Tibial artery (tissue), 4 donors: ENCODE measurements at regions not wholly inside any gene's neighbourhood (a gene's known extent, or its start where the extent isn't known, plus 50 kb on each side); places are given as distances from the start of the nearest gene placed in this dataset.

Experiments
- DNase-seq, 2 donors: peaks; one replicate each; pipeline ENCODE4 v3.0.0-alpha.2; 2019
- H3K27ac ChIP-seq, 2 donors: fragments of 200-600 bp; sonication (generic) in 1 of 2; 1 replicate in 1 of 2; 2 replicates in 1 of 2; pipeline ENCODE4 v1.5.1; 2018 to 2019; ENCODE audit warnings: mild to moderate bottlenecking in 1 of 2
- H3K27me3 ChIP-seq, 2 donors: fragments of 200-600 bp; sonication (generic) in 1 of 2; one replicate each; pipeline versions ENCODE4 v1.5.1 to v1.6.0; 2016 to 2019
- H3K36me3 ChIP-seq, 3 donors: fragments of 200-600 bp; sonication (generic) in 2 of 3; one replicate each; pipeline ENCODE4 v1.5.1; 2016 to 2019; ENCODE audit warnings: mild to moderate bottlenecking in 2 of 3
- H3K4me1 ChIP-seq, 4 donors: fragments of 200-600 bp; sonication (generic) in 2 of 4; 1 replicate in 3 of 4; 2 replicates in 1 of 4; pipeline ENCODE4 v1.5.1; 2016 to 2019
- H3K4me3 ChIP-seq, 2 donors: fragments of 200-600 bp; sonication (generic) in 1 of 2; 1 replicate in 1 of 2; 2 replicates in 1 of 2; pipeline ENCODE4 v1.5.1; 2018 to 2019; ENCODE audit warnings: mild to moderate bottlenecking in 2 of 2
- H3K9me3 ChIP-seq, 3 donors: fragments of 200-600 bp; sonication (generic) in 1 of 3; one replicate each; pipeline ENCODE4 v1.5.1; 2016 to 2019
- intact Hi-C: fragments of 100-400 bp; cut with DNase I; formaldehyde crosslinking; loops from one replicate; pipeline ENCODE4 v1.15.0; 2023; ENCODE audit warnings: low total_unique reads
- TF ChIP-seq, protein P1 (sequence below), 2 experiments: fragments of 200-600 bp in 1 of 2; fragments of 450-650 bp in 1 of 2; IDR thresholded peaks; one replicate each; pipeline ENCODE4 v1.5.1; 2017 to 2019; ENCODE audit warnings: antibody characterized with exemption in 2 of 2, mild to moderate bottlenecking in 1 of 2, moderate library complexity in 1 of 2

- TF ChIP-seq, protein P1, sequence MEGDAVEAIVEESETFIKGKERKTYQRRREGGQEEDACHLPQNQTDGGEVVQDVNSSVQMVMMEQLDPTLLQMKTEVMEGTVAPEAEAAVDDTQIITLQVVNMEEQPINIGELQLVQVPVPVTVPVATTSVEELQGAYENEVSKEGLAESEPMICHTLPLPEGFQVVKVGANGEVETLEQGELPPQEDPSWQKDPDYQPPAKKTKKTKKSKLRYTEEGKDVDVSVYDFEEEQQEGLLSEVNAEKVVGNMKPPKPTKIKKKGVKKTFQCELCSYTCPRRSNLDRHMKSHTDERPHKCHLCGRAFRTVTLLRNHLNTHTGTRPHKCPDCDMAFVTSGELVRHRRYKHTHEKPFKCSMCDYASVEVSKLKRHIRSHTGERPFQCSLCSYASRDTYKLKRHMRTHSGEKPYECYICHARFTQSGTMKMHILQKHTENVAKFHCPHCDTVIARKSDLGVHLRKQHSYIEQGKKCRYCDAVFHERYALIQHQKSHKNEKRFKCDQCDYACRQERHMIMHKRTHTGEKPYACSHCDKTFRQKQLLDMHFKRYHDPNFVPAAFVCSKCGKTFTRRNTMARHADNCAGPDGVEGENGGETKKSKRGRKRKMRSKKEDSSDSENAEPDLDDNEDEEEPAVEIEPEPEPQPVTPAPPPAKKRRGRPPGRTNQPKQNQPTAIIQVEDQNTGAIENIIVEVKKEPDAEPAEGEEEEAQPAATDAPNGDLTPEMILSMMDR (IDR thresholded peaks at IDR 0.05): no peak
Measured at GRCh38 chr2:36146765-36147164, 208.8 kb upstream of the CRIM1 start.

GRCh38 chr2:36140391-36140790, 215.2 kb upstream of the CRIM1 start:
- intact Hi-C loops: no loop called here
- Histone ChIP-seq H3K4me3 (no peak overlapping the region), H3K36me3 (no peaks in the 10 kb centered on the region), H3K27ac (no peak overlapping the region), H3K27me3 (no peaks in the 10 kb centered on the region), H3K9me3 (no peaks in the 10 kb centered on the region), H3K4me1 (no peaks in the 10 kb centered on the region)
- TF ChIP-seq, protein P1 (IDR thresholded peaks at IDR 0.05): no peak
- DNase-seq: no peak

More at GRCh38 chr2:36146765-36147164, 208.8 kb upstream of the CRIM1 start:
- no peaks in the 10 kb centered on the region for H3K9me3 ChIP-seq
- DNase-seq: no peak
- no peaks in the 10 kb centered on the region for H3K27me3 ChIP-seq
- H3K4me3 ChIP-seq: no peak overlapping the region
- no peaks in the 10 kb centered on the region for H3K4me1 ChIP-seq
- intact Hi-C loops: no loop called here
- H3K36me3 ChIP-seq: no peaks in the 10 kb centered on the region
- no peak overlapping the region for H3K27ac ChIP-seq

DNA sequence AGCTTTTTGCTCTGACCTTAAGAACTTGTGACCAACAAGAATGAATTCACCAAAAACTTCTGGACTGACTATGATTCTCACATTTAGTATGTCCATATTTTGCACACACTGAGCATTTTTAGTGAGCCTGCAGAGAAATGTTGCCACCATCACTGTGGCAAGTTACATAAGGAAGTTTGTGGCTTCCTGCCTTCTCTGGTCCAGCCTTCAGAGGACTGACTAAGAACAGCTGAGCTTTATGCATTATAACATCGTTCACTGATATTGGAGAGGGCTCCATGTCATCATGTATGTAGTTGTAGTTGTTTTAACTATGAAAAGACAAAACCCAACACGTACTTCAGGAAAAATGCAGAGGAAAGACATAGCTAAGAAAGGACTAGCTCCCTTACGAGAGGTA, 218.0 kb upstream of the CRIM1 start:
- no peaks in the 10 kb centered on the region for H3K4me1 ChIP-seq
- intact Hi-C loops: no loop called here
- H3K27me3 ChIP-seq: no peaks in the 10 kb centered on the region
- no peaks in the 10 kb centered on the region for H3K9me3 ChIP-seq
- no peak overlapping the region for H3K4me3 ChIP-seq
- H3K36me3 ChIP-seq: no peaks in the 10 kb centered on the region
- no peak overlapping the region for H3K27ac ChIP-seq
- DNase-seq: no peak
- TF ChIP-seq, protein P1 (IDR thresholded peaks at IDR 0.05): no peak

GRCh38 chr2:36134281-36134680, 221.3 kb upstream of the CRIM1 start:
- H3K9me3 ChIP-seq: no peaks in the 10 kb centered on the region
- no peaks in the 10 kb centered on the region for H3K27me3 ChIP-seq
- no peaks in the 10 kb centered on the region for H3K36me3 ChIP-seq
- TF ChIP-seq, protein P1 (IDR thresholded peaks at IDR 0.05): no peak
- no peaks in the 10 kb centered on the region for H3K4me1 ChIP-seq
- no peak overlapping the region for H3K27ac ChIP-seq
- intact Hi-C loops: no loop called here
- H3K4me3 ChIP-seq: no peak overlapping the region
- no peak for DNase-seq

- H3K36me3 ChIP-seq: no peaks in the 10 kb centered on the region
- TF ChIP-seq, protein P1 (IDR thresholded peaks at IDR 0.05): no peak
- no peaks in the 10 kb centered on the region for H3K9me3 ChIP-seq
- no peak overlapping the region for H3K27ac ChIP-seq
- intact Hi-C loops: no loop called here
- no peak overlapping the region for H3K4me3 ChIP-seq
- no peak for DNase-seq
- no peaks in the 10 kb centered on the region for H3K4me1 ChIP-seq
- H3K27me3 ChIP-seq: no peaks in the 10 kb centered on the region
Measured at GRCh38 chr2:36128359-36128758, 227.2 kb upstream of the CRIM1 start.

GRCh38 chr2:36125702-36126101, 229.9 kb upstream of the CRIM1 start:
- H3K4me1 ChIP-seq: no peaks in the 10 kb centered on the region
- H3K4me3 ChIP-seq: no peak overlapping the region
- H3K9me3 ChIP-seq: no peaks in the 10 kb centered on the region
- DNase-seq: no peak
- intact Hi-C loops: no loop called here
- H3K27ac ChIP-seq: no peak overlapping the region
- peaks cover 0 to 7% of the 10 kb centered on the region in 2 donors for H3K27me3 ChIP-seq
- no peaks in the 10 kb centered on the region for H3K36me3 ChIP-seq
- TF ChIP-seq, protein P1 (IDR thresholded peaks at IDR 0.05): no peak
